ENCODE measurements at regions not wholly inside any gene's neighbourhood (a gene's known extent, or its start where the extent isn't known, plus 50 kb on each side); places are given as distances from the start of the nearest gene placed in this dataset.
A peak's percentile ranks its signal among the peaks of the same experiment; 100 is the strongest.

DNA sequence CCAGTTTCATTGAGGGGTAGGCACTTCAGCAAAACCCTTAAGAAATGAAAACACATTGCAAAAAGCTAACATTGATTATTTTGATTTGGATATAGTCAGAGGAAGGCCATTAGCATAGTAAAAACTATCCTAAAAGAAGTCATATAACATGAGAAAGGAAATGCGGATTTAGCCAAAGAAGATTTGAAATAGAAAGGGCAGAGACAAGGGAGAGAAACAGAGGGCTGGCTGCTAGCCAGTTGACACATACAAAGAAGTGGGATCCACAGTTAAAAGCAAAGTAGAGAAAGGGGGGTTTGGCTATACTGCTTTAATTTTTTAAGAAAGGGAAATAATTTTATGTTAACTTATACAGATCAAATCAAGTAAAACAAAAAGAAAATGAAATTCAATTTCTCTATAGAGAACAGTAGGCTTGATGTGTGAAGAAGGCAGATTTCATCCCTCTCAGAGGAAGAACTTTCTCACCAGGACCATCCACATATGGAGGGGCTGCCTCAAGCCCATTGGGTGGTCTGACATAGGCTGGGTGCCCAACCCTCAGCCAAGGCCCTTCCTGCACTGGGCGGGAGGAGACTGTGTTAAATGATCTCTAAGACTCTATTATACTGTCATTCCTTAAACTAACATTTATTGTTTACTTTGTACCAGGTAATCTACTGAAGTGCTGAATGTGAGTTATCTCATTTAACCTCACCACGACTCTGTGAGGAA lies 420.3 kb downstream of the CCDC91 start:
- peak; percentile 28 for DNase-seq (ENCODE audit: low read depth)
- TF ChIP-seq CTCF (conservative IDR thresholded peaks at IDR 0.05; ENCODE audit: low read depth, low read length) = no peak
- no peak overlapping the region for H3K4me3 ChIP-seq (ENCODE audit: low read depth, low read length)

- no peak overlapping the region for H3K4me3 ChIP-seq (ENCODE audit: low read depth, low read length)
- DNase-seq (ENCODE audit: low read depth) = peak; percentile 95
- no peak for TF ChIP-seq CTCF (conservative IDR thresholded peaks at IDR 0.05; ENCODE audit: low read depth, low read length)
These were observed 420.8 kb downstream of the CCDC91 start for GRCh38 chr12:28611115-28611435.

DNA sequence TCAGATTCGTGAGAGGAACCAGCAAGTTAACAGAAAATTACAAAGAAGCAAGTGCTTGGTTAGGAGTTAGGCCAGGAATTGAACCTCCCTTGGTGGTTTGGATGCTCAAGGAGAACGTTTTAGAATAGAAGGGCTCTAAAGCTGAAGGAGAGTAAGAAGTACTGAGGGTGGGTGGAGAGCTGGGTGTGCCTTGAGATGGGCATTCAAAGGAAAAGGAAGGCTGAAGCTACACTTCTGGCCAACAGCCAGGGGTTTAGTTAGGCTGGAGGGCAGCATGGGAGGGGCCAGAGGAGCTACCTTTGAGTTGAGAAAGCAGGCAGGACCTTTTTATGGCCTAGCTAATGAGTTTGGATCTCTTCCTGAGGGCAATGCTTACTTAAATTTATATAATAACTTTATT lies 421.2 kb downstream of the CCDC91 start:
- no peak overlapping the region for H3K4me3 ChIP-seq (ENCODE audit: low read depth, low read length)
- no peak for TF ChIP-seq CTCF (conservative IDR thresholded peaks at IDR 0.05; ENCODE audit: low read depth, low read length)
- no peak for DNase-seq (ENCODE audit: low read depth)

DNA sequence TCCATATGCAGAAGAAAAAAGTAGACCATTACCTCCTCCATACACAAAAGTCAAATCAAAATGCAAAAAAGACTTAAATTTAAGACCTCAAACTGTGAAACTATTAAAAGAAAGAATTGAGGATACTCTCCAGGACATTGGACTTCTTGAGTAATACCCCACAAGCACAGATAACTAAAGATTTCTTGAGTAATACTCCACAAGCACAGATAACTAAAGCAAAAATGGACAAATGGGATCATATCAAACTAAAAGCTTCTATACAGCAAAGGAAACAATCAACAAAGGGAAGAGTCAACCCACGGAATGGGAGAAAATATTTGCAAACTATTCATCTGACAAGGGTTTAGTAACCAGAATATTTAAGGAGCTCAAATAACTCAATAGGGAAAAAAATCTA lies 427.9 kb downstream of the CCDC91 start:
- TF ChIP-seq CTCF (conservative IDR thresholded peaks at IDR 0.05; ENCODE audit: low read depth, low read length) = no peak
- H3K4me3 ChIP-seq (ENCODE audit: low read depth, low read length) = no peak overlapping the region
- peak; percentile 28 for DNase-seq (ENCODE audit: low read depth)

GRCh38 chr12:28618772-28619171 lies 428.5 kb downstream of the CCDC91 start:
- no peak for TF ChIP-seq CTCF (conservative IDR thresholded peaks at IDR 0.05; ENCODE audit: low read depth, low read length)
- H3K4me3 ChIP-seq (ENCODE audit: low read depth, low read length) = no peak overlapping the region
- DNase-seq (ENCODE audit: low read depth) = no peak

DNA sequence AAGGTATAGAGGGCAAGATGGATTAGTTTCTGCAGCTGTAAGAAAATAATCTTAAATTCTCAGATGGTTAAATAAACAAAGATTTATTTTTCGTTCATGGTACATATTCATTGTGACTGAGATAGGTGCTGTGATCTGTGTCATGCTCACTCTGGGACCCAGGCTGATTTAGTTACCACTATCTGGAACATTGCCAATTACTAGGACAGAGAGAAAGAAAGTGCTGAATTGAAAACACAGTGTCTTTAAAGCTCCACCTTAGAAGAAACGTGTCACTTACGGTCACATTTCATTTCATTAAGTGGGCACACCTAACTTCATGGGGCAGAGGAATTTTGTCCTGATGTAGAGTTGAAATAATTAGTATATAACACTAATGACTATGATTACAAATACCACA lies 430.0 kb downstream of the CCDC91 start:
- no peak for TF ChIP-seq CTCF (conservative IDR thresholded peaks at IDR 0.05; ENCODE audit: low read depth, low read length)

DNA sequence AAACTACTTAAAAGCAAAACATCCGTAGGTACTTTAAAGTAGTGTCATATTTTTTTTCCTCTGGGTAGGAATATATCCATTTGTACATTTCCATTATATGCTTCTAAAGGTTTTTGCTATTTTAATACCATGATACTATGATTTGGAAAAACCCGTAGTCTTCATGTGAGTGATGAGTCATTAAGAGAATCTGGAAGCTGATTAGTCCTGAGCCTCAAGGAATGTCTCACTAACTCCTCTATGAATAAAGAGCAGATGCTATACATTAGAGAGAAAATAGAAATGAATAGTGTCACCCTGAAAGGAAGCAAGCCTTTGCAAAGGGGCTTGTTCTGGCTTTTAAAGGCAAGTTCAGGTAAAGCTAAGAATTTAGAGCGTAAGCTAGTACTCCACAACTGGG lies 432.1 kb downstream of the CCDC91 start:
- H3K4me3 ChIP-seq (ENCODE audit: low read depth, low read length) = no peak overlapping the region
- peak; percentile 76 for DNase-seq (ENCODE audit: low read depth)
- no peak for TF ChIP-seq CTCF (conservative IDR thresholded peaks at IDR 0.05; ENCODE audit: low read depth, low read length)

More for the DNA sequence above, 430.0 kb downstream of the CCDC91 start:
- no peak overlapping the region for H3K4me3 ChIP-seq (ENCODE audit: low read depth, low read length)
- DNase-seq (ENCODE audit: low read depth) = no peak

Data from choroid plexus epithelial cell (primary cell).